ENCODE measurements at regions not wholly inside any gene's neighbourhood (a gene's known extent, or its start where the extent isn't known, plus 50 kb on each side); places are given as distances from the start of the nearest gene placed in this dataset.

DNA sequence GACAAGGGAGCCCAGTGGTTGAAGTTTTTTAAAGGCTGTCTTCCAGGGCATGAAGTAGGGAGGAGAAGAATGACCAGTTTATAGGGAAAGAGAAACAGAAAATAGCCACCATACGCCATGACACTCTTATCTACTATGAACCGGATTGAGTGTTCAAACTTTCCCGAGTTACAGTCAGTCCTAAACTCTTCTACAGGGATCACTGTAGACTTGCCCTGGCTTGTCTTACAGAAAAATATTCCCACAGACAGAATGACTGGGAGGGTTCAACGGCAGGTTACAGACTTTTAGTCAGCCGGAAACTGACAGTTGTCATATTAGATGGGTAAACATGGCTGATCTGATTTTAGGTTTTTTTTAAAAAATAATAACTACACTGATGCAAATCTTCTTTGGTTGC, 662.5 kb upstream of the SOX9 start:
- no peak for DNase-seq

DNA sequence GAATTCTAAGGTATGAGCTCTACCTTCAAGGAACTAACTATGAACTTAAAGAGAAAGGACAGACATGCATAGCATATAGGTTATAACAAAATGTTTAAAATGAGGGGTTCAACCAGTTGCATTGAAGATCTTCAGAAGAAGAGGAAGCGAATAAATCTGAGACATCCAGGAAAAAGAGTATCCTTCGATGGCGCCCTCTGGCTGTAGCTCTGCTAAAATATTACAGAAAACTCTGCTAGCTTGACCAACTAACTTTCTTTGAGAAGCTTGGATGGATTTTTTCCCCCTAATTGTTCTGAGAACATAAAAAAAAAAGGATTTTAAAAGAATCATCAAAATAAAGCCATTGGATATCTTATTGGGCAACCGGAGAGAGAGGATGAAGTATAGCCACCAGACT, 659.9 kb upstream of the SOX9 start:
- no peak for DNase-seq

DNA sequence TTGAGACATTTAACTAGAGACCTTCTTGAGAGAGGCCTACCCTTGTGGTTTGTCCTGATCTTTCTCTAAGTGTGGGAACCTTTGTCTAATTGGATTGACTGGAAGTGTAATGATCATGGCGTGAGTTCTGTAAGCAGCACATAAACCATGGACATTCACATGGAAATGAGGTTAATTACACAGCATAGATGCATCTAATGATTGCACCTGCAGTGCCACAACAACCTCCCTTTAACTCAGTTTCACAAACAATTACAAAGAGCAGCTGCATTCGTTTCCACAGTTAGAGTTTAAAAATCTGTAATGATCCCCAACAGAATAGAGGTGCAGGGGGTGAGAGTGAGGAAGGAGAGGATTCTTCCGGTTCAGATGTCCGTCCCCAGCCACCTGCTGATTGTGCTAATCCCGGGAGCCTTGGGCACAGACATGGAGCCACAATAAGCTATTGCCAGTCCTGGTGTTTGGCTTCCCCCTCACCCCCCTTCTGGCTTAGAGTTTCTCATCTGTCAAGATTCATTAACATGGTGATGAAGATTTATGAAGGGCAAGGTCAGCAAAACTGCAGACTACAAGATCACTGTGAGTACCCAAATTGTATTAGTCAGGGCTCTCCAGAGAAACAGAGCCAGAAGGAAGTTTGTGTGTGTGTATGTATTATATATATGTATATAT, 659.2 kb upstream of the SOX9 start:
- no peak for DNase-seq

DNA sequence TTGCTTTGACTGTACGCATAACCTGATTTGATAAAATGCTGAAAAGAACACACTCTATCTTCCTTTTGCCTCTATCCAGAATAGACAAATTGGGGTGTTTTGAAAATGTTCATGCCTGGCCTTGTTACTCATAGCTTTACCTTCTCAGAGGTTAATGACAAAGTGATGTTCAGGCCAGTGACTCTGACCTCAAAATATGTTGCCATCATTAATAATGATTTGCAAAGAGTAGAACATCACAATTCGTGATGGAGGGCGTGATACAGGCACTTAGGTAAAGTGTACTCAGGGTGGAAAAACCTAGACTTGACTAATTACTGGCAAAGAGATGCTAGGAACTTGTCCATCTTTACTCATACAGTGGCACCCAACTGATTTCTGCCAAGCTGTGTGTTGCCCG, 656.6 kb upstream of the SOX9 start:
- DNase-seq: no peak

DNA sequence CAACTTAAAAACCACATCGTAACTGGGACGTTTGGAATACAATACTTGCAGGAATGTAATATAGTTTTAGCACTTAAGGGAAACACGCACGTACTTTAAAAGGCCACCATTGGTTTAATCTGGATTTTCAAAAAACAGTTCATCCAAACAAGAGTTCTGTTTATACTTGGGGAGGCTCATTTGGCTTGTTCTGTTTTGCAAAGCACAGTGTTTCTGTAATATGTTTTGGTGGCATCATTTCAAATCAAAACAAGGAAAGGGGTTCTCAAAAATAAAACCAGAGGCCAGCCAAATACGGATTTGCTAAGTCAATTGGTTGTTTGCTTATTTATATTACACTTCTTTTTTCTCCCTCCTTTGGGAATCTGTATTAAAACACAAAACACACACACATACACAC, 656.1 kb upstream of the SOX9 start:
- no peak for DNase-seq

DNA sequence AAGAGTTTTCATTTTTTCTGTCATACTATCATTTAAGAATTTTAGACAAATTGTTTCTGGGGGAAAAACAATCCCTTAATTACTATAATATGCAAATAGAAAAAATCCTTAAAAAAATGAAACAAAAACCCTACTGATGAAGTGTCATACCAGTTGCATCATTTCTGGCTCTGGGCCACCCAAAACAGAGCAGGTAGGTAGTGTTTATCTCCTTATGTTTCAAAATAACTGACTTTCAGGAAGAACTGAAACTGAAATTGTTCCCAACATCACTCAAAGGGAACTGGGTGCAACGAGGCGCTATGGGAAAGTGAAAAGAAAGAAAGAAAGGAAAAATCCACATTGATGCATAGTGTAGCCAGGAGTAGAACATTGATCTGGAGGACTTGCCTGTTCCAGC, 653.1 kb upstream of the SOX9 start:
- DNase-seq: no peak

DNA sequence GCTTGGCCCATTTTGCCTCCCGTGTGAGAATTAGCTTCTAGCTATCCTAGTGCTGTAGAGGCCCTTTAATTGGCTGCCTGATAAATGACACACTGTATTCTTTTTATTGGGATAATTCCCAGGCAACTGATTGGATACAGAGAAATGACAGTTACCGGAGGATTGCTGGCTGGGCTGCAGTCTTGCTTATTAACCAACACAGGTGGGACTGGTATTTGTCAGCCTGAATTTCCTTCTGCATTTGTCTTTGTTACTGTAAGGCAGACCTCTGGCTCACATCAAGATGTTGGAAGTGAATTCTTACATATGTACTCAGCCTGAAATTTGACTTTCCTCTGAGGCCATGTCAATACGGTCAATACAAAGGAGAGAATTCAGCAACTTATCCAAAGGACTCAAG, 650.8 kb upstream of the SOX9 start:
- DNase-seq: no peak

DNA sequence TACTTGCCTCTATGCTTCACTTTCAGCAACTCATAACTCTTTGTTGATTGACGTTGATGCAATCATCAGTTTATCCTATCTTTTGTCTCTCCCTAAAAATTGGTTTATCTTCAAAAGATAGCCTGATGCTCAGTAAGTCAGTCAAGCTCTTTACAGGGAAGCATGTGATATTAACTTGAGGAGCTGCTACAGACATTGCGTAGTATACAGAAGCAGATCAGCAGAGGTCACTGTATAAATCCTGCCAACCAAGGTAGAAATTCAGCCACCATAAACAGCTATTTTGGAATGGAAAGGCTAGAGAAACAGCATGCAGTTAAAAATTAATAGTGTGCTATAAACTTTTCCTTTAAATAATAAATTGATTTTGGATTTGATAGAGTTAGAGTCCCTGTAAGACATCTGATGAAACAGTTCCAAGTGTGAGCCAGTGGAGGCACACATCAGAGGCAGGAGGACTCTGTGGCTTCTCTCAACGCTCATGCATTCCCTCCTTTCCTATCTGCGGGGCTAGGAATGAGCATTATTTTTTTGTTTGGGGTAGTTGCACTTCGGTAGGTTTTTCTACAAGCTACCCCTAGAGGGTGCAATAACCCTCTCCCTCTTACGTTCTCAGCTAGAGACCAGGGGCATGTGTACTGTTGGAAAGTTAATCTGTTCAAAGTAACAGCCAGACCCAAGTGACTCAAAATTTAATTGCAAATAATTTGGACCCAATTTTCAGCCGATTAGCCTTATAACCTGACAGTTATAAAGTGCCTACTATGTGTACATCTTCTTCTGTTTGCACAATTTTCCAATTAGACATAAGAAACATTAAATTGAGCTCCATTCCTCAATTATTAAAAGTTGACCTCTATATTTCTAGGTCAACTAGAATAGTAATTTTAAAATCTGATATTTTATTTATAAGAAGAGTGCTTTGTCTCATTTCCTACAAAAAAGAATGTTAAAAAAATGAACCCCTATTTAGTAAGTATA, 647.7 kb upstream of the SOX9 start:
- DNase-seq: no peak

DNA sequence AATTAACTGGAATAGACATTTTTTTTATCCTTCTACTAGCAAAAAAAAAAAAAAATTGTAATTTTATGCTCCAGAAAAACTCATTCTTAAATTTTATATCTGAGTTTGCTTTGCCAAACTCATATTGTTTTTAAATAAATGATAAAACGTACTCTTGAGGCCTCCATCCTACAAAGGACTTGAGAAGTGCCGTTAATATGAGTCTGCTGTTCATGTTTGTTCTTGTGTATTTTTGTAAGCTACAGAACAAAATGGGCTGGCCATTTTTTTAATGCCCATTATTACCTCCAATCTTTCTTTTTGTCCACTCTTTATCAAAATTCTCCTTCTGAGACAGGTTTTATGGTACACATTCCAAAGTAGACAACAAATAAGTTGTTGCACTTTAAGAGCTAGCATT, 643.5 kb upstream of the SOX9 start:
- no peak for DNase-seq

DNA sequence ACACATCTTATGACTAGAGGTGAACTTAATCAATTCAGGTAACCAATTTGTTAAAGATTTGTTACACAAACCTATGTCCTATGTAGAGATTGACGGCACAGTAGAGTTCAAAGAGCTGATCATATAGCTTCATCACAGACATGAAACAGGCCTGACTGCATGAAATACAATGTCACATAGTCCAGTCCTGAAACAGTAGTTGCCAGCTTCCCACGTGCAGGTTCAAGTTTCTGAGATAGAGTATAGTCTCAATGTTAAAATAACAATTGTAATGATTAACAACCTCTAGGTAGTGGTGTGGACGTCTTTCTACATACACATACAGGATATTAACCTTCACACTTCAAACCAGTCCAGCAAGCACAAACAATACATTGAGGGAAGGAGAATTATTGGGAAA, 640.7 kb upstream of the SOX9 start:
- DNase-seq: no peak

DNA sequence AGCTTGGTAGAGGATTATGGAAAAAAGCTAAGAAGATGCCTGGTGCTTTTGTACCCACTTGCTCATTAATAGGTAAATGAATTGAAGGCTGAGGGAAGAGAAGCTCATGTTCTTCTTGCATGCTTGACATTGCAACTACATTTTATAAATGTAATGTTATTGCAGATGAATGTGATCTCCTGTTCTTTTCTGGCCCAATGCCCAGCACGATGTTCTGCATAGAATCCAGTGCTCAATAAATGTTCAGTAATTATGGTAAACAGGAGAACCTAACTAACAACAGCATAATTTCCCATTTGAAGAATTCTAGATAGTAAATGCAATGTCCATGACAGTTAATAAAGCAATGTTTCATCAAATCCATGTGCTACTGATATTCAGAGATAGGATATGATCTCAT, 638.2 kb upstream of the SOX9 start:
- DNase-seq: no peak

DNA sequence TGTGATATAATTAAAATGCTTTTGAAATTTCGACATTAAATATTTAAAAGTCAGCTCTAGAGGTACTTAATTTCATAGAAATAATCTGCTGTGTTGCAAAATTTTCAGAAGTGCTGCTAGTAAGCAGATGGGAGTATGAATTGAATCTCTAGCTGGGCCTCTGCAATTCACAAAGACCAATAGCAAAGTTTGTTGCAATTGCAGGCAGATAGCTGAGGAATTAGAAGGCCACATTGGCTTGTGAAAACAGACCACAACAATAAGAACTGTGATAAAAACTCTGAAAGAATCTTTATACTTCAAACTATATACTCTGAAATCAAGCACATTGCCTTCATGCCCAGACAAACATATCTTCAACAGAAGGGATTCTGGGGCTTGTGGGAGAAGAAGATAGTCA, 636.3 kb upstream of the SOX9 start:
- no peak for DNase-seq

DNA sequence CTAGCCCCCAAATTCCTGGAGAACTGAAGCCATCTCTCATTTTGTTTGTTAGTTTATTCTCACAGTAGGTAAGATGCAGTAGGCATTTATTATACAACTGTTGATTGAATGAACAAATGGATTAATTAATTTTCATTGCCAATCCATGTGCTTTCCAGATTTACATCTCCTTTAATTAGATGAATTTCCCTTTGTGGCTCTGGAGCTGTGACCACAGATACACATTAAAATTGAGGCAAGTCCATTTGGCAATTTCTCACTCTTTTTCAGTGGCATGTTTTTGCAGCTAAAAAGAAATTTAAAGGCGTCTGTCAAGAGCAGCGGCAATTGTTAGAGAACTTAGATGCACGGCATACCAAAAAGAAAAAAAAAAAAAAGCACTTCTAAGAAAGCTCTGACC, 635.4 kb upstream of the SOX9 start:
- no peak for DNase-seq

DNA sequence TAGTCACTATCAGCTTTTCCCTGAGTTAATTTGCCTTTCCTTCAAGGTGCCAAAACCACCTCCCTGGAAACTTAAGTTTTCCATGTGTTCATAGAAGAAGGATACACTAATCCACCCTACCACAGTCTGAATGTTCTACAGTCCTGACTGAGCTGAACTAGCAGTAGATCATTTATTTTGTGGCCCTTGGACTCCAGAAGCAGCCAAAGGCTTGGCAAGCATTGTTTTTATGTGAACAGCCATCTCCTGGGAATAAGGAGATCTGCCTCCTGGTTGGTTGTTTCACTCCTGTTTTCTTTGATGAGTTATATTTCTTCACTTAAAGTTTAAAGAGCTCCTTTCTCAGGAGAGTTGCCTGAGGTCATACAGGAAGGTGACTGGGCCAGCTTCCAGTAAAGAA, 634.6 kb upstream of the SOX9 start:
- DNase-seq: no peak

DNA sequence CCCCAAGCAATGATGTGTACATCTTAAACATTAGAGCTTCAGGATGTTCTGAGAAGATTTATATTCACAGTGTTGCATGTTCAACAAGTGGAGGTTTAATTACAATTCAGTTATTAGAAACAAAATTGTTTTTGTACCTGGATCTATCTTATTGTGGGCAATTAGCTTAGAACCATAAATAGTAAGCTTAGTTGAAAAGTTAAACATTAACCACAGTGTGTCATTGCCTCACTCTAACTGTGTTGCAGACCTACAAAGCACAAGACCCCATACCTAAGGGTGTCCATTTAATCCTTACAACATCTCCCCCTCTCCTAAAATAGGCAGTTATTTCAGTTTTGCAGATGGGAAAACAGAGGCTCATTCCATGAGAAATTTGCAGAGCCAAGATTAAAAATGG, 632.0 kb upstream of the SOX9 start:
- DNase-seq: no peak

DNA sequence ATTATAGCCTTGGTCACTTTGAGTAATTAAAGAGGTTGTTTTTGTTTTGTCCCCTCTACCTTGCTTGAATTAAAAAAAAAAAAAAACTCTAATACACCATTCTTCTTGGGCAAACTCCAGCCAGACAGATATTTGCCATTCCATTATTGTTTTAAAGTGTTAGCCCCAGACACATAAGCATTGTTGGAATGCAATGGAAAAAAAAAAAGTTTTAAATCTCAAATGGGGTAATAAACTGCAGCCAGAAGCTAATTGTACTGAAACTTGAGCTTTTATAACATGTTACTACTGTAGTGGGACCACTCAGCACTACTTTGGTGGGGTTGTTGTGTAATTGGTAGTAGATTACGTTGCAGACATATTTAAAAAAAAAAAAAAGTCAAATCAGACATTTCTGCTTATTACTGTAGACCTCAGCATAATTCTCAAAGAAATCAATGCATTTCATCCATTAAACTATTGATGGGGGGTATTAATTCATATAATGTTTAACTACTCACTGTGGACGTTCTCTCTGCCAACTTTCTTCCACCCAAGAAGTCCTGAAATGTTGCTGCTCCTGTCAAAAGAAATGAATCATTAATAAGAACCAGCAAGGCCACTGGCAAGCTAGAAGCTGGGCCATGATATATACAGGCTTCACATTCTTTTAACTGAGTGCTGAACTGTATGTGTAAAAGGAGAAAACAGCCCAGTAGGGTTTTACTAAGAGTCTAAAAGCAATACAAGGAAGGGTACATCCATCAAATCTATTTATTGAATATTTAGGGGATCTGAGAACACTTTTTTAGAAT, 626.6 kb upstream of the SOX9 start:
- no peak for DNase-seq

DNA sequence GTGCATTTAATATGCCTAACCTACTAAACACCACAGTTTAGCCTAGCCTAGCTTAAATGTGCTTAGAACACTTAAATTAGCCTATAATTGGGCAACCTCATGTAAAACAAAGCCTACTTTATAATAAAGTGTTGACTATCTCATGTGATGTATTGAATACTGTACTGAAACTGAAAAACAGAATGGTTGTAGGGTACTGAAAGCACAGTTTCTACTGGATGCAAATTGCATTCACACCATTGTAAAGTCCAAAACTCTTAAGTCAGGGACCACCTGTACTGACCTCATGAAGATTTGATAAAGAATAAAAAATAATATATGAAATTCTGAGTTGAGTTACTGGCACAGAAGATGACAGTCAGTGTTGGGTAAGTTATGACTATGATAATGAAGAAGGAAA, 625.4 kb upstream of the SOX9 start:
- DNase-seq: no peak

DNA sequence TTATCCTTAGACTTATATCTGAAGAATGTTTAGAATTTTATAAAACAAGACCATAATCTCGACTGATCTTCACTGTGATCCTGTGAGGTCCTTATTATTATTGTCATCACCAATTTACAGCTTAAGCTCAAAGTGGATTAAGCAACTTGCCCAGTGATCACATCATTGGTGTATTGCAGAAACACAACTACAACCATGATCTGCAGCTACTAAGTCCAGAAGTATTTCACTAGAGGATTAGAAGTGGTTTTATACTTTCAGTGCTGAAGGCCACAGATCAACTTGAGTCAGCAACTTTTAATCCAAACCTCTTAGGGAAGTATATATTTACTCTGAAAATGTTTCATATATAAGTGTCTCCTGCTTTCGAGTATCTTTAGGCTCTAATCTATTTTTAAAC, 624.3 kb upstream of the SOX9 start:
- no peak for DNase-seq

DNA sequence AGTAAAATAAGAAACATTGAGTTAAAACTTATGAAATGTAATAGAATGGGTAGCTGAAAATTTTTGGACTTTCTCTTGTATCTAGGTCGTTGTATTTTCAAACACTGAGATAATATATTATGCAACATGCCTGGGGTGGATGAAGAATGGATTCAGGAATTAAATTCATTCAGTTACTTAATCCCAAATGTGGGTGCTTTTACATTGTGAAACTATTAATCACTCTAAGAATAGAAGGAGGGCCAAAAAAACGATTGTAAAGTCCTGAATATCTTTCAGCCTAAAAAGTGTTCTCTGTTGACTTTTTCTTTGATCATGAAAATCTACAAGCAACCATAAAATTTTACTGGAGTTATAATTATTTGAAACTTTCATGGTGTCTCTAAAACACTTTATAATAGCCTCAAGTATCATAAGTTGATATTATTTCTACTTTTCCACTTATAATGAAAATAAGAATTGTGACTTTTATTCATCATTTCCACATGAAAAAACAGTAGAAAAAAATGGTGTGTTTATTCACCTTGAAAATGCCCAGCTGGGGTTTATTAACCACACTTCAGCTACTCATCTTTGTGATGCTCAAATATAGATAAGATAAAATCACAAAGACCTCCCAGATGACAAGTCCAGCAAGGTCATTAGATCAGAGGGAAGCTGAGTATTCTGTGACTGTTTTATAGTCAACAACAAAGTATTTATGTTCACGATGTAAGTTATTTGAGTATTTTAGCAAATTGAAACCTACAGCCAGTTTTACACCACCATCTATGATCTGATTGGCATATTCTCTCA, 619.9 kb upstream of the SOX9 start:
- DNase-seq: no peak

DNA sequence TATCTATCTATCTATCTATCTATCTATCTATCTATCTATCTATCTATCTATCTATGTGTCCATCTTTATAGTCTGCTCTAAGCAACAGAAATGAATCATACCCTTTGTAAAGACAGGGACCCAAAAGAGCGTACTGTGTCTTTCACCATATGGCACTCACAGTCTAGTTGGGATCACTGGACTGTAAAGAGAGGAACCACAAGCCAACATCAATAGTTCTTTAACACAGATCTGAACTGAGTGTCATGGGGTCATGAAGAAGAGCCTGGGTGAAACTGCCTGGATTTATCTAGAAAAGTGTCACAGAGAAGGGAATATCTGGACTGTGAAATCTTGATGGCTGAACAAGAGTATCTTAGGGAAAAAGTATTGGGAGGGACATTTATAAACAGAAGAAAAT, 619.1 kb upstream of the SOX9 start:
- DNase-seq: no peak

DNA sequence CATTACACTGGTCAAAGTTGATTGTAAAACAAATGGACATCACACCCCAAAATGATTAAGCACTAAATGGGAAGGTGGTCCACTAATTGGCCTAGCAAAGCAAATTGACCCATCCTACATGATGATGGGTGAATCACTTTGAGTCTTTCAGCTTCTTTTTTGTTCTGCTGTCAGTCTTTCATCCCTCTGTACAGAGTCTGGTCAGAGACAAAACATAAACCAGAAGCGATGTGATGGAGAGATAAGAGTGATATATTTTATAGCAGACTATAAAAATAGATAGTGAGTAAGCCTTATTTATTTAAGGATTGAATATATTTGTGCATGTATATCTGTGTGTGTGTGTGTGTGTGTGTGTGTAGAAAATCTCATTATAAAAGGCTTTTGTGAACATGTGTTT, 618.4 kb upstream of the SOX9 start:
- no peak for DNase-seq

DNA sequence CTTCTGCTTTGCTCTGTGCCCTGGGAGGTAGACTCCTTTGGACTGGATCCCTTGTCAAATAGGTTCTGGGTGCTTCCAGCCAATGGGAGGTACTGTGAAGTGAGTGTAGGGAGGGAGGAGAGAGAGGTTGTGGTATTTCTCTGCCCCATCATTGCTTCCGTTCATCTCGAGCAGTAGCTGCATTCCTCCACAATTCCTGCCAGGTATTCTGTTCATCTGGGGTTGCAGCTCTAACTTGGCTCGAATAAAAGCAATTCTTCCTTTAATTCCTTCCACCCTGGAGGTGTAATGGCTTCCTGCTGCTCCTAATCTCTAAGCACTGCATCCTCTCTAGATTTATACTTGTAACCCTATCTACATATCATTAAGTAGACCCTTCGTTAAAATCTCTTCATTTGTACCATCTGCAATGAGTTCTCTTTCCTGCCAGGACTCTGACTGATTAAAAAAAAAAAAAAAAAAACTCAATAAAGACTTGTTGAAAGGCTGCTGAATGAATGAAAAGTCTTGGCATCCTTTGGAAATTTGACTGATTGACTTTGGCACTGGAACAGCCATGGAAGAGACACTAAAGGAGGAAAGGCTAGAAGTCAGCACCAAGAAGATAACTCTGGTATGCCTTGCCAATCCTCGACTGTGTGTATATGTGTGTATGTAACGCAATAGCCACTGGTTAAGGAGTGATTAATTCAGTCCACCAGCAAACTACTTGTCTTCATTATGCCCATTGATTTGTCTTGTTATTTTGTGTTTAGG, 616.9 kb upstream of the SOX9 start:
- no peak for DNase-seq

All from T-helper 1 cell (primary cell).